OCI-LY3 (cell line): ENCODE measurements at regions not wholly inside any gene's neighbourhood (a gene's known extent, or its start where the extent isn't known, plus 50 kb on each side); places are given as distances from the start of the nearest gene placed in this dataset.
"Not testable (repeated sequence)": the region's sequence is repeated elsewhere in the genome, so short reads cannot be mapped to it uniquely, and the experiment has no call there.

Experiments used
- CTCF ChIP-seq: fragments of 200-600, 300-600 bp; sonication (generic); IDR thresholded peaks from 2 replicates; pipeline ENCODE4 v1.5.1; 2014; ENCODE audit warnings: antibody characterized with exemption, low read length, low read depth
- EZH2phosphoT487 ChIP-seq: fragments of 200-600 bp; shearing (Covaris generic); IDR thresholded peaks from 2 replicates; pipeline ENCODE4 v1.6.1; 2018; ENCODE audit warnings: antibody characterized with exemption, mixed run types, low read depth

- TF ChIP-seq CTCF, EZH2phosphoT487: not testable (repeated sequence)
Observed at GRCh38 chr21:18857606-18858005, 454.0 kb upstream of the TMPRSS15 start.
